ENCODE measurements at regions not wholly inside any gene's neighbourhood (a gene's known extent, or its start where the extent isn't known, plus 50 kb on each side); places are given as distances from the start of the nearest gene placed in this dataset.

DNA sequence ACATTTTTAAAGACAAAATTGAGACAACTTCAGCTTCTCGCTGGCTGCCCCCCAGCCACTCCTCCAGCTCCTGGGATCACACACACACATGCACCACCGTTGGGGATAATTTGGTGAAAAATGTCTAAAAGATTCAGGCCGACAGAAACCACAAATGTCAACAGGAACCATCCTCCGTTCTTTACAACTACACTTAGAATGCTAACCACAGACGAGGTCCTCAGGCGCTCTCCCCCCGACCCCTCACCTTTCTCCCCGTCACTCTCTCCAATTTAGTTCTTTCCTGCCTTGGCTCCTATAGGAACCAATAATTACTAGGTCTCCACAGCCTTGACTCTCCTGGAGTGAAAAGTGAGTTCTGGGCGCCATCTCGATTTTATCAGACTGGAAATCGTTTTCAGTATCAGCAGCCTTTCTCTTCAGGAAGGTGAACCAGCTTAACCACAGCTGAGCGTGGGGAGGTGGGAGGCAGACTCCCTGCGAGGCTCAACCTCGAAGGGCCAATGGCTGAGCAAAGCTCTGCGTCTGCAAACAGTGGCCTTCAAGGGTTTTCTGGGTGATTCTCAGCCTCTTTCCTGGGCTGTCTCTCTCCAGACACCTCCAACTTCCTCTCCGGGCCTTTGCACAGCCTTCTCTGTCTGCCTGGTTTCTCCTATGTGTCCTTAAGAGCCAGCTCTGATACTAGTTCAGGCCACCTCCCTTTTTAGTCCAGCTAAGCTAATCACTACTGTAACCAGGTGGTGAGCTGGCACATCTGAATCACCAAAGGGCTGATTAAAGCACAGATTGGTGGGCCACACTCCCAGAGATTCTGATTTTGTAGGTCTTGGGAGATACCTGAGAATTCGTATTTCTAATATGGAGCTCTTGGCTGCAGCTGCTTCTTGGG, 115.7 kb upstream of the COPS8 start:
- Mint-ChIP-seq H3K27ac (peak overlapping the region; percentile 93), H3K4me1 (peaks cover 49% of the 10 kb centered on the region), H3K4me3 (peak overlapping the region; percentile 68), H3K9me3 (no peaks in the 10 kb centered on the region), H3K27me3 (no peaks in the 10 kb centered on the region), H3K36me3 (no peaks in the 10 kb centered on the region)

DNA sequence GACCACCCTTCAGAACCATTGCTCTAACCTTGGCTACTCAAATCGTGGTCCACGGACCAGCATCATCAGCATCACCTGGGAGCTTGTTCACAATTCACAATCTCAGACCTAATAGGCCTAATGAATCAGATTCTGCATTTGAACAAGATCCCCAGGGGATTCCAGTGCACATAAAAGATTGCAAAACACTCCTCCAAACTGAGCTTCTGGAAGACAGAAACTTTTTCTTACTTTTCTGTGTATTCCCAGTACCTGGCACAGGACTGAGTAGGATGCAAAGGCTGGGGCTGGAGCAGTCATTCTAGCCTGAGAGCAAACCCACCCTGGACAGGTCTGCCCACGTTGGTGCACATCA, 115.1 kb upstream of the COPS8 start:
- Mint-ChIP-seq H3K4me3 (no peak overlapping the region), H3K27me3 (no peaks in the 10 kb centered on the region), H3K4me1 (peaks cover 49% of the 10 kb centered on the region), H3K36me3 (no peaks in the 10 kb centered on the region), H3K9me3 (no peaks in the 10 kb centered on the region), H3K27ac (no peak overlapping the region)

DNA sequence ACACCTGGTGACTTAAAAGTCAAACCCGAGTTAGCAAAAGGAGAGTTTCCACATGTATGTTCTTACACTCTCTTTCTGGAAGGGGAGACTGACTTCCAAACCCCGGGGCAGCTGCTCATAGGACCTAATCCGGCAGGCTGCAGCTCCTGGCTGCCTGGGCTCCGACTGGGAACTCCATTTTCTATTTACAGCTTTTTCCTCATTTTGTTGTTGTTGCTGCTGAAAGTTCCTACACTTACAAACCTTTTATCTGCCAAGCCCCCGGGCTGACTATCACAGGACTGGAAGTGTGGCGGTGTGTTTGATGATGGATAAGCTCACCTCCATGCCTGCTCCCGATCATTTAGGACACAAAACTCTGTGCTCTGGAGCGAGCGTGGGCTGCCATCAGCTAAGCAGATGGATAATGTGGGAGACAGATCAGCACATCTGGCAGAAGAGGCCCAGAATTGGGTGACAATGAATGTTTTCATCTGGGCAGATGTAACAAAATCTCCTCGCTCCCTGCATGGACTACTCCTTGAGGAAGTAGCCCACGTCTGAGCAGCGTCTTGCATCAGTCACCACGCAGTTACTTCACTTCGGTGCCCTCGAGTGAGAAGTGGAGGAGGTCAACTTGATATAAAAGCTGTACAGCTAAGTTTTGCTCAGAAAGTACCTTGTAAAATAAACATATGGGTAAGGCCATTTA, 114.4 kb upstream of the COPS8 start:
- Mint-ChIP-seq H3K4me1 (peaks cover 49% of the 10 kb centered on the region), H3K27me3 (no peaks in the 10 kb centered on the region), H3K9me3 (no peaks in the 10 kb centered on the region), H3K36me3 (no peaks in the 10 kb centered on the region), H3K27ac (no peak overlapping the region), H3K4me3 (no peak overlapping the region)

DNA sequence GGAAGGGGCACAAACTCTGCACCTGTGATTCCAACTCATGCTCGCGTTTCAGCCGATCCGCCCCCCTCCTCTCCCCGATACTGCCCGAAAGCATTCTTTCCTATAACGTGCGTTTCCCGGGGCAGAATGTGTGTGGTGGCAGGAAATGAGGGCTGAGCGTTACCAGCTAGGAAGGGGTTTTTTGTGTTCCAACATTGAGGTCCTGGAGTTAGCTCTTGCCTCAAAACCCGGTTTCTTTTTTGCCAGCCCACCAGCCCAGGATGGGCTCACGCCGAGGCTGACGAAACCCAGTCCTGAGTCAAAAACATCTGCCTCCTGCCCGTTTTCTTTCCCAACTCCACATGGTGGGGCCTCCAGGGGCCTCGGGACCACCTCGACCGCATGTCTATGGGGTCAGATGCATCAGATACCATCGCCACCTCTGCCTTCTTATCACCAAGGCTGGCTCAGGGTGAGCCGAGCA, 113.7 kb upstream of the COPS8 start:
- Mint-ChIP-seq H3K4me1 (peaks cover 44% of the 10 kb centered on the region), H3K27me3 (no peaks in the 10 kb centered on the region), H3K36me3 (no peaks in the 10 kb centered on the region), H3K27ac (no peak overlapping the region), H3K9me3 (no peaks in the 10 kb centered on the region), H3K4me3 (no peak overlapping the region)

DNA sequence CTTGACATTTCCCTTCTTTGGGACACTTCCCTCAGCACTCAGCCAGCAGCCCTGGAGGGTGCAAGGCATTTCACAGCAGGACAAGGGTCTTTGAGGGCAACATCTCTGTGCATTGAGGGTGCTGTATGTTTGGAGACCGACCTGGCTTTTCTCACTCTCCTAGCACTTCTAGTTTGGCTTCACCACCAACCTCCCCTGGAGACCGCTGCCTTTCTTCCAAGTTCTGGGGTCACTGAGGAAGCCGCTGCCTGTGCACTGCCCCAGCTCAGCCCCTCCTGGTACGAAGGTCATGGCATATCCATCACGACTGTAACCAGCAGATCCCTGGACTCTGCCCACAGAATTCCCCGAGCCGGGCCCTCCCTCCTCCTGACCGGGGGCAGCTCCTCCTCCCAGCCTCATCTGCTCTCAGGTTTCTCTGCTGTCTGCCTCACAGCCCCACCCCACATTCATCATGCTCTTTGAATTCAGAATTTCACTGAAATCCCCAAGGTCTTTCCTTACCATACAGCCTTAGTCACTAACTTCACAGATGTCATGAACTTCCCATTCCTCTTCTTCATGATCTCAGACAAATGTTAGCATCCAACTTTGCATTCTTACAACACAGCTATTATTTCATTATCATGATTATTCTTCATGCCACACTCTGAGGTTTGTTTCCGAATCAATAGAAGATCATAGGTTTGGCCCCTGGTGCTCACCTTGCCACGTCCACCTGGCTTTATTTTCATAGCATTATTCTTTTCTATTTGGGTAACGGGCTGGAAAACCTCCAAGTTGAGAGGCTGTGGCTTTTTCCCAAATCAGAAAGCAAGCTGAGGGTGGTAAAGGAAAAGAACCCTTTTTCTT, 113.0 kb upstream of the COPS8 start:
- Mint-ChIP-seq H3K4me1 (peaks cover 36% of the 10 kb centered on the region), H3K9me3 (no peaks in the 10 kb centered on the region), H3K4me3 (no peak overlapping the region), H3K27ac (peak overlapping the region; percentile 36), H3K36me3 (no peaks in the 10 kb centered on the region), H3K27me3 (no peaks in the 10 kb centered on the region)

DNA sequence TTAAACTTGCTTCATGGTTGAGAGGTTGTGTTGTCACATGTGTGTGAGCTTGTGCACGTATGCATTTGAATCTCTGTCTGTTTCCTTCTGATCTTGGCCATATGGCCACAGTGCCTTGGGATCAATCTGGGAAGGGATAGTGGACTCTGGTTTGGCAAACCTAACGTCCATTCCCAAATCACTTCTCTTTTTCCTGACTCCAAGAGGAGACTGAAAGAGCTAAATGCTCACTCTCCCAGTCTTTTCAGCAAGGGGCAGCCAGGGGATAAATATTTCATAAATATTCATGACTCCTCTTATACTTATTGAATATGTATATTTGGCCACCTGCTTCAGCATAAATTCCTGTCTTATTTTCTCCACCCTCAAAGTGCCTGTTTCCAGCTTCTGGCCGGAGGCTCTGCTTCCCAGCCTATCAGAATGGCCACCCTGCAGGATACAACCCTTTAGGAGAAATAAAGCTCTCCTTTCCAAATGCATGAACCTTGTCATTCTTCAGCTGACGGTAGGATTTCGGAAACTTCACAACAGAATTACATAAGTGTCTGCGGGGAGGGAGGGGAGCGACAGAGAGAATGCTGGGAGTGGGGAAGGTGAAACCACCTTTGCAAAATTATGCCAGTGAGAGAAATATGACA, 112.2 kb upstream of the COPS8 start:
- peaks cover 29% of the 10 kb centered on the region for H3K4me1 Mint-ChIP-seq
- H3K4me3 Mint-ChIP-seq, result no peak overlapping the region
- no peaks in the 10 kb centered on the region for H3K9me3 Mint-ChIP-seq
- no peak overlapping the region for H3K27ac Mint-ChIP-seq
- H3K36me3 Mint-ChIP-seq, result no peaks in the 10 kb centered on the region
- H3K27me3 Mint-ChIP-seq, result no peaks in the 10 kb centered on the region

DNA sequence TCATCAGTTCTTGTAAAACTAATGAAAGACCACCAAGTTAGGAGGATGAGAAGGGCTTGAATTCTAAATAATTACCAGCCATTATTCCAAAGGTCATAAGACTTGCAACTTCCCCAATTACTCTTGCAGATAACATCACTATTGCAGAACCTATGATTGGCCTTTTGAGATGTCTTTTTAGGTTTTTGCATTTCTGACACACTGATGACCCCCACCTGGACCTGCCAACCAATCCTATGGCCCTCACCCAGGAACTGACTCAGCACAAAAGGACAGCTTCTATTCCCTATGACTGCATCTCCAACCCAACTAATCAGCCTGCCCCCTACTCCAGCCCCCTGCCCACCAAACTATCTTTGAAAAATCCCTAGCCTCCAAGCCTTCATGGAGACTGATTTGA, 111.5 kb upstream of the COPS8 start:
- Mint-ChIP-seq H3K36me3 (no peaks in the 10 kb centered on the region), H3K27me3 (no peaks in the 10 kb centered on the region), H3K9me3 (no peaks in the 10 kb centered on the region), H3K4me1 (peaks cover 23% of the 10 kb centered on the region), H3K4me3 (no peak overlapping the region), H3K27ac (no peak overlapping the region)

DNA sequence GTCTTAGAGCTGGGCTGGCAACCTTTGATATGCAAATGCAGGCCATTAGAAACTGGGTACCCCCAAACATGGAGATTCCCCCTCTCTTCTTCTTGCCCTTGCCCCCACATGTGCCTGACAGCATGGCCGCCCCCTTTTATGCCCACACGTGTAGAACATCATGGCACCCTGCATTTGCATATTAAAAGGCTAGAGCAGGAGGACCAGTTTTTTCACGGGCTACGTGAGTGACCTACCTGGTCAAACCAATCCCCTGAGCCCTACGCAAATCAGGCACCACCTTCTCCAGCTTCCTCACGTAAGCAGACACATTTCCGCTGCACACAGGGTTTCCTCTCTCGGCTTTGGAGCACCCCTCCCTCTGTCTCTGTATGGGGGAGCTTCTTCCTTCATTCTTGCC, 110.9 kb upstream of the COPS8 start:
- Mint-ChIP-seq H3K4me3 (no peak overlapping the region), H3K27ac (no peak overlapping the region), H3K4me1 (peaks cover 17% of the 10 kb centered on the region), H3K27me3 (no peaks in the 10 kb centered on the region), H3K9me3 (no peaks in the 10 kb centered on the region), H3K36me3 (no peaks in the 10 kb centered on the region)

DNA sequence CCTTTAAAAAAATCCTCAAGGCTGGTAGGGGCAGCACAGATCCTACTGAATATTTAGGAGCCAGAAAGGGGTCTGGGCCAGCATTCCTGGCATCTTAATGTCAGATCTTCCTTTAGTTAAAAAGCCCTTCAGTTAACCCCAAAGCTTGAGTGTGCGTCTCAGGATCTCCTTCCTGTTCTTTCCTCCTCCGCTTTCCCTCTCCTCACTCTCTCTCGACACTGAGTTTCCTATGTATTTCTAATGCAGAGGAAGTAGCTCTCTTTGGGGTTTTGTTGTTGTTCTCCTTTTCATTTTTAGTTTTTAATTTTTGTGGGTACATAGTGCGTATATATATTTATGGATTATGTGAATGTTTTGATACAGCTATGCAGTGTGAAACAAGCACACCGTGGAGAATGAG, 109.9 kb upstream of the COPS8 start:
- H3K9me3 Mint-ChIP-seq, result no peaks in the 10 kb centered on the region

DNA sequence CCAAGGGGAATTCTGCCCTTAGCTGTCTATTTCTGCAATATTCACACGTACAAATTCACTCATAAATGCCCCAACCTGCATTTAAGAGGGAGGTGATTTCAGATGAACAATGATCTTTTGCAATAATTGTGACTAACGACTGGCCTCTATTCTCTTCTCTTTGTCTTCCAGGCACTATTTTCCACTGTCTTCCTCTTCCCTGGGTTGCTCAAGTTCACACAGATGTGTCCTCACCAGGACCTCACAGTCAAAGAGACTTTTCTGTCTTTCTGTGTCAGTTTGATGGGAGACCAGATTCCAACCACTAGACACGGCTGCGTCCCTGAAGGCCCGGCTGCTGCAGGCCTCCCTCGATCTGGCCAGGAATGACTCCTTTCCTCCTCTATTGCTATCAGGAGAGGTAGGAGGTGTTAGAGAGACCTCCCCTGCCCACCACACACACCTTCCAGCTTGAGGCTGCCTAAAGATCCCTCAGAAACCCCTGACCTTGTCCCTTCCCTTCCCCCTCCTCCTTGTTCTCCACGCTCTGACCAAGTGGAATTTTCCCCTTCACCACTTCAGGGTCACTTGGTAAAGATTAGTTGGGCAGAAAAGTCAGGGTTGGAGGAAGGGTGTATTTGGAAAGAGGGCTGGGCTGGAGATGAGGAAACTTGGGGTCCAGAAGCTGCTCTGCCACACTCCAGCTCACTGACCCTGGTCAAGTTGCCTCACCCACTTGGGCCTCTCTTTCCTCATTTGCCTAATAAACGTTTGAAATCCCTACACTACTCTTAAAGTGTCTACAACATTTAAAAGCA, 109.2 kb upstream of the COPS8 start:
- no peaks in the 10 kb centered on the region for H3K36me3 Mint-ChIP-seq
- H3K27me3 Mint-ChIP-seq, result no peaks in the 10 kb centered on the region
- H3K9me3 Mint-ChIP-seq, result no peaks in the 10 kb centered on the region
- no peak overlapping the region for H3K27ac Mint-ChIP-seq
- no peak overlapping the region for H3K4me3 Mint-ChIP-seq
- no peaks in the 10 kb centered on the region for H3K4me1 Mint-ChIP-seq

More for the DNA sequence above, 109.9 kb upstream of the COPS8 start:
- no peaks in the 10 kb centered on the region for H3K27me3 Mint-ChIP-seq
- peaks cover 6% of the 10 kb centered on the region for H3K4me1 Mint-ChIP-seq
- no peak overlapping the region for H3K4me3 Mint-ChIP-seq
- no peak overlapping the region for H3K27ac Mint-ChIP-seq
- no peaks in the 10 kb centered on the region for H3K36me3 Mint-ChIP-seq

DNA sequence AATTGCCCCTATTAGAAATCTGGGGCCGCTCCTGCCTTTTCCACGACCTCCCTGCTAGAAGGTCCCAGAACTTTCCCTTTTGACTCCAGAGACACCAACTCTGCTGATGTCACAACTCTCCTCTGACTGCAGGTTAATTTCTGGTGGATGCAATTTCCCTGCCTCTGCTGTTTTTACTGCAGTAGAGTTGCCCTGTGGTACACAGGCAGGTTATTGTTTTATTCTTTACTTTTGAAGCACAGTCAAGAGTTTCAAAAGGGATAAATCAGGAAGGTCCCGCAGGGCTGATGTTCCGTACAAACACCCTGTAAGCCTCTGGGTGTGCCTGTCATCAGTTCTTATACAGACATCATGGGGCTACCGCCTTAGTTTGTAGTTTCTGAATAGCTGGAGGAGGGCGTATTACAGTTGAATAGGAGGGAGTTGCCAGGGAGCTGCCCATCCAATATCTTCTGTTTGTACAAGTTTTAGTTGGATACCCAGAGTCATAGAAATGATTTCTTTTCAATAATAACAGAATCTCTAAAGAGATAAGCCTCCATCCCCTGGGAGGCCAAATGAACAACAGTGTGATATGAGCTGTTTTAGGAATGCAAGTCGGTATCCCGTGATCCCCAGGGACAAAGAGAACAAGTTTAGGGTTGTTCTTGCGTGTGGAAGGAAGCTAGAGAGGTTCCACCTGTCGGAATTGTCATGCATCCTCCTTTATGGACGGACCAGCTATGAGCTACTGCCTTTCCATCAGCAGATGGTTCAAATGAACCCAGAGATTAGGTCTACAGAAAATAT, 108.4 kb upstream of the COPS8 start:
- H3K4me1 Mint-ChIP-seq, result no peaks in the 10 kb centered on the region
- no peaks in the 10 kb centered on the region for H3K36me3 Mint-ChIP-seq
- H3K27me3 Mint-ChIP-seq, result no peaks in the 10 kb centered on the region
- H3K27ac Mint-ChIP-seq, result no peak overlapping the region
- no peaks in the 10 kb centered on the region for H3K9me3 Mint-ChIP-seq
- H3K4me3 Mint-ChIP-seq, result no peak overlapping the region

DNA sequence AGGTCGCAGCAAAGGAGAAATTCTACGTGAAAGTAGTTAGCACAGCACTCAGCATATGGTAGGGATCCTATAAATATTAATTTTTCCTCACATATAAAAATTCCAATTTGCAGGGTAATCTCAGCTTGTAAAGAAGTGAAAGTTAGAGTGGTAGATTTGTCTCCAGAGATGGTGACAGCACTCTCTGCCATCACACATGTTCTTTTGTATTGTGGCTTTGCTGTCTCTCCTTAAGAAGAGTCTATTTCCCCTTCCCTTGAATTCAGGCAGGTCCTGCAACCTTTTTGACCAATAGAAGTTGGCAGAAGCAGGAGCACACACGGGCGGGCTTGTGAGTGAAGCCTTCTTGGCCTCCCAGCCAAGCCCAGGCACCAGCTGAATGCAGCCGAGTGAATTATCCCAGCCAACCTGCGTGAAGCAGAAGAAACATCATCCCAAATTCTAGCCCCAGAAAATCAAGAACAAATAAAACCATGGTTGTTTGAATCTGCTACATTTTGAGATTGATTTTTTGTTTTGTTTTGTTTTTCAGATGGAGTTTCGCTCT, 107.8 kb upstream of the COPS8 start:
- no peaks in the 10 kb centered on the region for H3K27me3 Mint-ChIP-seq
- no peaks in the 10 kb centered on the region for H3K4me1 Mint-ChIP-seq
- peaks cover 6% of the 10 kb centered on the region for H3K9me3 Mint-ChIP-seq
- H3K4me3 Mint-ChIP-seq, result no peak overlapping the region
- H3K27ac Mint-ChIP-seq, result no peak overlapping the region
- H3K36me3 Mint-ChIP-seq, result no peaks in the 10 kb centered on the region

DNA sequence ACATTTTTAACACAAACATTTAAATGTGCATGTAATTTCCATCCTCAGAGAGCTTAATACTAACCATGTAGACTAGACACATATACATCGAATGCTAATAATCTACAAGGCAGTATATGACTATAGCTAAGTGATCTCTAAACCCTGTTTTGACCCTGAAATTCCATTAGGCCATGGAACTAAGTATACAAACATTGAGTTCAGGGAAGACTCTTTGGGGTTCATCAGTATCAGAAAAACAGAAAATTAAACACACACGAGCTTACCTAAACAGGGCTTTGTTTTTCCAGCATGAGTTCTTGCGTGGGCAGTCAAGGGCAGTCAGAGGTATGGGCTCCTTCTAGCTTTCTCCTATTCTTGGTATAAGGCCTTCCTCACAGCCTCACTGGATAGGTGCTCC, 106.0 kb upstream of the COPS8 start:
- peaks cover 1% of the 10 kb centered on the region for H3K36me3 Mint-ChIP-seq
- peaks cover 6% of the 10 kb centered on the region for H3K9me3 Mint-ChIP-seq
- H3K27me3 Mint-ChIP-seq, result no peaks in the 10 kb centered on the region
- no peaks in the 10 kb centered on the region for H3K4me1 Mint-ChIP-seq
- H3K27ac Mint-ChIP-seq, result no peak overlapping the region
- H3K4me3 Mint-ChIP-seq, result no peak overlapping the region

DNA sequence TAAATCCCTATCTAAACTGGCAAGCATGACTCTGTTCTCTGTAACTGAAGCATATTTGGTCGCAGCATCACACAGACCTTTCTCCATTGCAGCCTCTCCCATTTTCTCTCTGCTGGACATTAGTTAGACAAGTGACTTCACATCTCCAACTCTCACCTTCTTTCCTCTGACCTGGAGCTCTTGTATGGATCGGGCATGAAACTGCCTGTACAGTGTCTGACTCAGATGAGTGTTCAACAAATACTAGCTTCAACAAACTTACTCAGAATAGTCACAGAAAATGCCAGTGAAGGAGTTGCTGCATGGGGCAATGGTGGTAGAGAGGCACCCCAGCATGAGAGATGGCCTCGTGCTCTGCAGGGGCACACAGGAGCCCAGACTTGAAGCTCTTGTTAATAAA, 104.7 kb upstream of the COPS8 start:
- H3K27ac Mint-ChIP-seq, result no peak overlapping the region
- peaks cover 1% of the 10 kb centered on the region for H3K36me3 Mint-ChIP-seq
- no peak overlapping the region for H3K4me3 Mint-ChIP-seq
- H3K4me1 Mint-ChIP-seq, result no peaks in the 10 kb centered on the region
- H3K27me3 Mint-ChIP-seq, result no peaks in the 10 kb centered on the region
- H3K9me3 Mint-ChIP-seq, result peaks cover 8% of the 10 kb centered on the region
